Panc1 (cell line): ENCODE measurements at regions not wholly inside any gene's neighbourhood (a gene's known extent, or its start where the extent isn't known, plus 50 kb on each side); places are given as distances from the start of the nearest gene placed in this dataset.

Experiments
- ATAC-seq: fragments of 200-7000 bp; cut with Tn5 transposase; 2 replicates; pipeline ENCODE4 v1.9.1; 2020; ENCODE audit warnings: mild to moderate bottlenecking, moderate library complexity
- BruUV-seq: library from RNA; stranded (reverse); fragments of 400-500 nt; replicated peaks from 2 replicates; lab custom pipeline; 2021; lab: Mats Ljungman, UMichigan
- CTCF ChIA-PET: fragments of 300-600 bp; sonication (Branson Sonifier 250); formaldehyde crosslinking; loops from one replicate; lab custom pipeline; 2022; ENCODE audit warnings: antibody characterized with exemption; lab: Charles Lee
- POLR2A ChIA-PET: fragments of 300-600 bp; sonication (Branson Sonifier 250); formaldehyde crosslinking; loops from one replicate; lab custom pipeline; 2022; ENCODE audit warnings: antibody characterized with exemption; lab: Charles Lee
- DNase-seq: peaks from one replicate; pipeline ENCODE4 v3.0.0-alpha.2; 2010; ENCODE audit warnings: low read depth, low spot score
- H3K27ac ChIP-seq: 2 replicates; pipeline ENCODE4 v1.5.1; 2011; ENCODE audit warnings: mild to moderate bottlenecking, low read length, inconsistent platforms
- H3K27me3 ChIP-seq: fragments of 200-500 bp; sonication (Bioruptor generic); 2 replicates; pipeline ENCODE4 v1.6.0; 2014; ENCODE audit warnings: low read length, inconsistent platforms; ENCODE audit not compliant: control insufficient read depth, insufficient read depth
- H3K36me3 ChIP-seq: fragments of 200-500 bp; sonication (Bioruptor generic); 2 replicates; pipeline ENCODE4 v1.5.1; 2014; ENCODE audit warnings: inconsistent platforms, mild to moderate bottlenecking, low read length, moderate library complexity; ENCODE audit not compliant: control insufficient read depth, insufficient read depth
- H3K4me1 ChIP-seq: 2 replicates; pipeline ENCODE4 v1.5.1; 2011; ENCODE audit warnings: inconsistent platforms, mild to moderate bottlenecking, low read length, moderate library complexity; ENCODE audit not compliant: control insufficient read depth, insufficient read depth
- H3K4me3 ChIP-seq, 2 experiments: 2 replicates each; pipeline ENCODE4 v1.5.1; 2011 to 2012; ENCODE audit warnings: low read depth in 2 of 2, low read length in 2 of 2, mild to moderate bottlenecking in 2 of 2, inconsistent platforms in 1 of 2, moderate library complexity in 1 of 2
- H3K9me3 ChIP-seq: fragments of 200-500 bp; sonication (Bioruptor generic); 2 replicates; pipeline ENCODE4 v1.5.1; 2014; ENCODE audit warnings: low read depth, mild to moderate bottlenecking, inconsistent platforms, low read length, moderate library complexity; ENCODE audit not compliant: control insufficient read depth, insufficient read depth
- POLR2AphosphoS5 ChIP-seq: IDR thresholded peaks from 2 replicates; pipeline ENCODE4 v1.6.1; 2012; ENCODE audit warnings: mild to moderate bottlenecking, low read depth, low read length, moderate library complexity
- SIN3A ChIP-seq: IDR thresholded peaks from 2 replicates; pipeline ENCODE4 v1.6.1; 2012; ENCODE audit warnings: low read depth, mild to moderate bottlenecking, low read length, moderate library complexity, borderline replicate concordance; ENCODE audit not compliant: insufficient read depth
- TCF7L2 ChIP-seq: IDR thresholded peaks from 2 replicates; pipeline ENCODE4 v1.6.1; 2011; ENCODE audit warnings: mild to moderate bottlenecking, low read depth, low read length, inconsistent platforms
- in situ Hi-C: cut with HindIII; loops from 2 replicates; pipeline ENCODE4 v1.10.0; 2016; ENCODE audit warnings: low sequenced_read_pairs, low pct_unique_long_range_greater_than_20kb
- intact Hi-C: fragments of 100-400 bp; cut with micrococcal nuclease; formaldehyde crosslinking; loops from one replicate; pipeline ENCODE4 v1.10.0; 2022; ENCODE audit not compliant: unreplicated experiment
- TF ChIP-seq, protein P1 (sequence below), 2 experiments: IDR thresholded peaks; 2 replicates each; pipeline ENCODE4 v1.6.1; 2011 to 2012; ENCODE audit warnings: low read depth in 2 of 2, control low read depth in 1 of 2, low read length in 1 of 2, mild to moderate bottlenecking in 1 of 2, moderate library complexity in 1 of 2; ENCODE audit not compliant: insufficient read depth in 1 of 2
- TF ChIP-seq, protein P2 (sequence below): fragments of 450-650 bp; IDR thresholded peaks from 2 replicates; pipeline ENCODE4 v1.5.1; 2017; ENCODE audit warnings: mild to moderate bottlenecking

DNA sequence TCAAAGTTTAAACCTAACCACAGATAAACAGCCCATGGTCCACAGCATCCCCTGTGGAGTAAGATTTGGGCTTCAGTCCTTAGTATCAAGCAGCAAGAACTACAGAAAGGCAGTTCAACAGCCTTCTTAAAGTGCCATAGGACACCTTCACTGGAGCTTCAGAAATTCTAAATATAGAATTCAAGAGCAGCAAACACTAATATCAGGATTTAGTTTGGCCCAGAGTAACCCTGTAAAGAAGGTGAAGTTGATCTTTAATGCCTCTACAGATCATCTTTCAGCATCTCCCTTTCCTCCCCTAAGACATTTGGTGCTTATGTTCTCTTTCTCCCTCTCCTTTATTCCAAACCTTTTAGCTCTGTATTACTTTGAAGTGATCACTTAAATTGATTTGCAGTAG is 59.5 kb upstream of the ARHGAP5 start:
- Histone ChIP-seq H3K36me3 (no peaks in the 10 kb centered on the region), H3K4me1 (no peaks in the 10 kb centered on the region), H3K4me3 (no peak overlapping the region), H3K9me3 (no peaks in the 10 kb centered on the region), H3K27ac (no peak overlapping the region), H3K27me3 (no peaks in the 10 kb centered on the region)
- DNase-seq (no peak), ATAC-seq (no peak)
- ChIA-PET CTCF (no interaction called here), POLR2A (no interaction called here)
- intact Hi-C loops (no loop called here), in situ Hi-C loops (no loop called here)
- no TSS peak for BruUV-seq
- TF ChIP-seq, protein P1, sequence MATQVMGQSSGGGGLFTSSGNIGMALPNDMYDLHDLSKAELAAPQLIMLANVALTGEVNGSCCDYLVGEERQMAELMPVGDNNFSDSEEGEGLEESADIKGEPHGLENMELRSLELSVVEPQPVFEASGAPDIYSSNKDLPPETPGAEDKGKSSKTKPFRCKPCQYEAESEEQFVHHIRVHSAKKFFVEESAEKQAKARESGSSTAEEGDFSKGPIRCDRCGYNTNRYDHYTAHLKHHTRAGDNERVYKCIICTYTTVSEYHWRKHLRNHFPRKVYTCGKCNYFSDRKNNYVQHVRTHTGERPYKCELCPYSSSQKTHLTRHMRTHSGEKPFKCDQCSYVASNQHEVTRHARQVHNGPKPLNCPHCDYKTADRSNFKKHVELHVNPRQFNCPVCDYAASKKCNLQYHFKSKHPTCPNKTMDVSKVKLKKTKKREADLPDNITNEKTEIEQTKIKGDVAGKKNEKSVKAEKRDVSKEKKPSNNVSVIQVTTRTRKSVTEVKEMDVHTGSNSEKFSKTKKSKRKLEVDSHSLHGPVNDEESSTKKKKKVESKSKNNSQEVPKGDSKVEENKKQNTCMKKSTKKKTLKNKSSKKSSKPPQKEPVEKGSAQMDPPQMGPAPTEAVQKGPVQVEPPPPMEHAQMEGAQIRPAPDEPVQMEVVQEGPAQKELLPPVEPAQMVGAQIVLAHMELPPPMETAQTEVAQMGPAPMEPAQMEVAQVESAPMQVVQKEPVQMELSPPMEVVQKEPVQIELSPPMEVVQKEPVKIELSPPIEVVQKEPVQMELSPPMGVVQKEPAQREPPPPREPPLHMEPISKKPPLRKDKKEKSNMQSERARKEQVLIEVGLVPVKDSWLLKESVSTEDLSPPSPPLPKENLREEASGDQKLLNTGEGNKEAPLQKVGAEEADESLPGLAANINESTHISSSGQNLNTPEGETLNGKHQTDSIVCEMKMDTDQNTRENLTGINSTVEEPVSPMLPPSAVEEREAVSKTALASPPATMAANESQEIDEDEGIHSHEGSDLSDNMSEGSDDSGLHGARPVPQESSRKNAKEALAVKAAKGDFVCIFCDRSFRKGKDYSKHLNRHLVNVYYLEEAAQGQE (IDR thresholded peaks at IDR 0.05; ENCODE audit: insufficient read depth in 1 of 2, low read depth in 2 of 2, low read length in 1 of 2): no peak
- TF ChIP-seq POLR2AphosphoS5: no peak
- no peak for TF ChIP-seq SIN3A
- TF ChIP-seq, protein P2, sequence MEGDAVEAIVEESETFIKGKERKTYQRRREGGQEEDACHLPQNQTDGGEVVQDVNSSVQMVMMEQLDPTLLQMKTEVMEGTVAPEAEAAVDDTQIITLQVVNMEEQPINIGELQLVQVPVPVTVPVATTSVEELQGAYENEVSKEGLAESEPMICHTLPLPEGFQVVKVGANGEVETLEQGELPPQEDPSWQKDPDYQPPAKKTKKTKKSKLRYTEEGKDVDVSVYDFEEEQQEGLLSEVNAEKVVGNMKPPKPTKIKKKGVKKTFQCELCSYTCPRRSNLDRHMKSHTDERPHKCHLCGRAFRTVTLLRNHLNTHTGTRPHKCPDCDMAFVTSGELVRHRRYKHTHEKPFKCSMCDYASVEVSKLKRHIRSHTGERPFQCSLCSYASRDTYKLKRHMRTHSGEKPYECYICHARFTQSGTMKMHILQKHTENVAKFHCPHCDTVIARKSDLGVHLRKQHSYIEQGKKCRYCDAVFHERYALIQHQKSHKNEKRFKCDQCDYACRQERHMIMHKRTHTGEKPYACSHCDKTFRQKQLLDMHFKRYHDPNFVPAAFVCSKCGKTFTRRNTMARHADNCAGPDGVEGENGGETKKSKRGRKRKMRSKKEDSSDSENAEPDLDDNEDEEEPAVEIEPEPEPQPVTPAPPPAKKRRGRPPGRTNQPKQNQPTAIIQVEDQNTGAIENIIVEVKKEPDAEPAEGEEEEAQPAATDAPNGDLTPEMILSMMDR: no peak
- TF ChIP-seq TCF7L2: no peak

DNA sequence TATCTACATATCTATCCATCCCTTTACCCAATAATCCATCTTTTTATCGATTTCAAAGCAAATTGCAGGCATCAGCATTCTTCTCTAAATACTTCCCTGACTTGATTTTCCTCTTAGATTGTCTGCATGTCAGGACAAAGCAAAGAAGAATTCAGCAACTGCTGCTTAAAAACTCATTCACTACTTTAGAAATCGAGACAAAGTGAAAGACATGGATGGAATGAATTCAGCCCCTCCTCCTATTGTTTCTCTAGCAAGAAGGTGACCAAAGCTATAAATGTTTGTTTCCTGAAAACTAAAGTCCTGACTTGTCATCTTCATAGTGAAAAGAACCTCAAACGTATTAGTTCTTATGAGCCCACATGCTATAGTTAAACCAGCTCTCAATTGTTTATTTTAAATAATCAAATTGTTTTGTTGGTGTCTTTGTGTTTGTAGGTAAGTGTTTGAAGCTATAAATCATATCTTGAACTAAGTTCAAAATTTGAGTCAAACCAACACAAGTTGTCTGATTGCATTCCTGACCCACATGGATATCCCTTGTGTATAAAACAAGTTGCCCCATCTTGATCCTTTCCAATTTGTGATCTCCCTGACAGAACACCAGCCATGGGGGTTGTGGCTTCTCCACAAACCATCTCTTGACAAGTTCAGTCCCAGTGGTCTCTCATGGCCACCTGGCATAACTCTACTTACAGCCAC is 58.6 kb upstream of the ARHGAP5 start:
- H3K4me3 ChIP-seq: no peak overlapping the region
- in situ Hi-C loops: no loop called here
- H3K9me3 ChIP-seq: no peaks in the 10 kb centered on the region
- ATAC-seq: no peak
- BruUV-seq: no TSS peak
- no peaks in the 10 kb centered on the region for H3K27me3 ChIP-seq
- intact Hi-C loops: no loop called here
- H3K27ac ChIP-seq: no peak overlapping the region
- no peak for DNase-seq
- ChIA-PET CTCF (no interaction called here), POLR2A (no interaction called here)
- no peaks in the 10 kb centered on the region for H3K4me1 ChIP-seq
- TF ChIP-seq, protein P2: no peak
- TF ChIP-seq SIN3A: no peak
- TF ChIP-seq POLR2AphosphoS5: no peak
- TF ChIP-seq, protein P1 (IDR thresholded peaks at IDR 0.05; ENCODE audit: insufficient read depth in 1 of 2, low read depth in 2 of 2, low read length in 1 of 2): no peak
- TF ChIP-seq TCF7L2: no peak
- no peaks in the 10 kb centered on the region for H3K36me3 ChIP-seq
